GM21526 (cell line): ENCODE measurements at regions not wholly inside any gene's neighbourhood (a gene's known extent, or its start where the extent isn't known, plus 50 kb on each side); places are given as distances from the start of the nearest gene placed in this dataset.
"Not testable (repeated sequence)": the region's sequence is repeated elsewhere in the genome, so short reads cannot be mapped to it uniquely, and the experiment has no call there.

Experiments used
- ATAC-seq: cut with Tn5 transposase; IDR thresholded peaks from one replicate; pipeline ENCODE4 v1.9.1; 2021; ENCODE audit warnings: moderate library complexity; ENCODE audit not compliant: unreplicated experiment, low FRiP score

DNA sequence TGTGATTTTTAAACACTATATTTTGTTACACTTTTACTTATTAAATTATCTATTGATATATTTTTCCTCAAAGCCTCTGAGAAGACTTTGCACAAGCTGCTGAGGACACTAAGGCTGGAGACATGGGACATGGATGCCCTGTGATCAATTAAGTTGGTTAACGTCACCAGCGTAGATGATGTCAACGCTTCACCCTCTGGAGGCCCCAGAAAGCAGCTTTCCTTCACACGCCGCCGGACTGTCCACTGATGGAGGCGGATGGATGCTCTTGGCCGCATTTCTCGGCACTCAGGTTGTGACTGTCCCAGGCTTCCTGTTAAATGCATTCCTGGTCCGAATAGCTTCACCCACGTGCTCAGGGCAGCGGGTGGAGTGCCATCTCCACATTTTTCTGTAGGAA is 247.5 kb downstream of the VAPA start:
- ATAC-seq = no peak

DNA sequence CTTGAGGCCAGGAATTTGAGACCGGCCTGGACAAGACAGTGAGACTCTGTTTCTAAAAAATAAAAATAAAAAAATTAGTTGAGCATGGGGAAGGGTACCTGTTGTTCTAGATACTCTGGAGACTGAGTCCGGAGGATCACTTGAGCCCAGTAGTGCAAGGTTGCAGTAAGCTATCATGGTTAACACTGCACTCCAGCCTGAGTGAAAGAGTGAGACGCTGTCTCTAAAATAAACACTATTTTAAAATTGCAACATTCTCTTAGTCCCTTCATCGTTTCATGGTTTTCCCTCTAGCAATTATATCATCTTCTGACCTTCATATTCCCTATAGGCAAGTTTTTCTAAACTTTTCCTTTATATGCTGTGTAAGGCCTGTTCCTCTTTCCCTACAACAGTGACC is 248.5 kb downstream of the VAPA start:
- no peak for ATAC-seq

DNA sequence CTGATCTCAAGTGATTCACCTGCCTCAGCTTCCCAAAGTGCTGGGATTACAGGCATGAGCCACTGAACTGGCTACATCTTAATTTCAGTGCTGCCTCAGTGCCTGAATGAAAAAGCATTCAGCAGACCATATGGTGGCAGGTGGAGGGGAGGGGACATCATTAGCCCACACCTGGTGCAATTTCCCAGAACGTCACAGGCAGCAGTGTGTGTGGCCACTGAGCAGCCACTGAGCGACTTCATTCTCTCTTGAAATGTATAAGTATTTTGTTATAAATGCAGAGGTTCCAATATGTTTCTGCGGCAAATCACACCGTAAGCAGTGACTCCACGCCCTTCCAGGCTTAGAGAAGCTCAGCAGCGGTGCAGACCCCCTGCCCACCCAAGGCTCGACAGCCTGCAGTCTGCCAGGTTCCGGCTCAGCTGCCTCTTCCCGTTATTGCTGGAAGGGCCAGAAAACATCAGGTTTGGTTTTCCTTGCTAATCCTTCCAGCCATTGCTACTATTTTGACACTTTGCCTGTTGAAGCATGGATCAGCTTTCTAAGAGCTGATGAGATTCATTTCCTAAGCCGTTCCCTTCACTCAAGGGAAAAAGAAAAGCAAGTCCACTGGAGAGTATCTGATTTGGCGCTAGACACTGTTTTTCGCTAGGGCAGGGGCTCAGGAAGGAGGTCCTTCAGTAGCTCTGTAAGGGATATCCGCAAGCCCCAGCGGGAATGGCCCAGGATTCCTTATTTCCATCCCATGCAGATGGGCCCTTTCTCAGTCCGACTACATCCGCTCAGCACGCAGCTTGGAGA is 250.7 kb downstream of the VAPA start:
- ATAC-seq = no peak

GRCh38 chr18:10166164-10166807 is 252.5 kb downstream of the VAPA start:
- no peak for ATAC-seq

- no peak for ATAC-seq
Measured at GRCh38 chr18:10167759-10168158, 253.9 kb downstream of the VAPA start.

DNA sequence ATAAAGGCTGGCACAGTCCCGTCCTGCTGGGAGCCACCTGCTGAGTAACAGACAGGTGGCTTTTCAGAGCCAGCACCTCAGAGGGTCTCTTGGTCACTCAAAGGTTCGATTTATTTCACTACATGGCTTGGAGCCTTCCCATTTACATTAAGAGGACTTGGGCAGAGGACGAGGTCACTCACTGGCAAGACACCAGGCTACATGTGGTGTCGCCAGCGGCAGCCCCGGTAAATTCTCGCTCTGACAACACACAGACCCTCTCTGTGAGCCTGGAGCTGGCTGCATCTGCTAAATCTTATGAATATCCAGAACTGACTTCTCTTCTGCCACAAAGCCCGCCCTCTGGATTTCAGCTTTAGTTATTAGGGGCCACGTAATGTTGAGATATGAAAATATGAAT is 254.7 kb downstream of the VAPA start:
- ATAC-seq = no peak

DNA sequence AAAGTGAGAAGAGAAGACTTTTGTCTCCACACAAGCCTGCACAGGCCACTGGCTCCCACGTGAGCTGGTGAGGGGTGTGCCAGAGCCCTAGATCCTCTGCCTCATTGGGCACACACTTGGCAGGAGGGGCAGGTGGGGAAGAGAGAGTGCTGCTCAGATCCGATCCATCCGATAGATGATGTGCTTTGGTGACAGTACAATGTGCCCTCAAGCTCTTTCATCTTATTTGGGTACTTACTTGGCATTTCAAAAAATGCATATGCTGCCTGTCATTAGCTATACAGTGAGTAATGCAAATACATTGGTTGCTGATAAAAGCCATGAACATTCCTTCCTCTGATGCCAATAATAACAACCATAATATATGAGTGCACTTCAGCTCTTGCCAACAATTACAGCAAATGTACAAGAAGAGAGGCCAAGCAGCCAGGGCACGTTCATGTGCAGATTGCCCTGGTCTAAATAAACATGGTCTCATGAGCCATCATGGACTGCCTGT is 255.3 kb downstream of the VAPA start:
- ATAC-seq = no peak

- no peak for ATAC-seq
Measured at GRCh38 chr18:10169814-10170213, 256.0 kb downstream of the VAPA start.

DNA sequence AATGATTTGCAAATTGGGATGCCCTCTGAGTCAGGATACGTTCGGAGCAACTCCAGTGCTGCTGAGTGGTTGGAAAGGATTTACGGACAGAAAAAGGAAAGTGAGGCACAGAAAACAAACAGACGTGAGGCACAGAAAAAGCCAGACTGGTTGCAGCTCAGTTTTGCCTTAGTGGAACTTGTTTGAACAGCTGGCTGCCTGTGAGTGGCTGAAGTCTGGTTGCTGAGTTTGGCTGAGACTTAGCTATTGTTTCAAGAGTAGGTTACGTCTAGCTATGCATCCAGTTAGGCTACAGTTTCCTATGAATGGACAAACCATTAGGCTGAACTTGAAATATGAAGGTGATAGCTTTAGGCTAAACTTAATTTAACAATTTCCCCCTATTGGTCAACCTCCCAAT is 256.6 kb downstream of the VAPA start:
- no peak for ATAC-seq

DNA sequence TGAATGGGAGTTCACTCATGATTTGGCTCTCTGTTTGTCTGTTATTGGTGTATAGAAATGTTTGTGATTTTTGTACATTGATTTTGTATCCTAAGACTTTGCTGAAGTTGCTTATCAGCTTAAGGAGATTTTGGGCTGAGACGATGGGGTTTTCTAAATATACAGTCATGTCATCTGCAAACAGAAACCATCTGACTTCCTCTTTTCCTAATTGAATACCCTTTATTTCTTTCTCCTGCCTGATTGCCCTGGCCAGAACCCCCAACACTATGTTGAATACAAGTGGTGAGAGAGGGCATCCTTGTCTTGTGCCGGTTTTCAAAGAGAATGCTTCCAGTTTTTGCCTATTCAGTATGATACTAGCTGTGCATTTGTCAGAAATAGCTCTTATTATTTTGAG is 261.5 kb downstream of the VAPA start:
- not testable (repeated sequence) for ATAC-seq

GRCh38 chr18:10179326-10179725 is 265.5 kb downstream of the VAPA start:
- not testable (repeated sequence) for ATAC-seq

- no peak for ATAC-seq
Measured at GRCh38 chr18:10182009-10182624, 268.3 kb downstream of the VAPA start.

DNA sequence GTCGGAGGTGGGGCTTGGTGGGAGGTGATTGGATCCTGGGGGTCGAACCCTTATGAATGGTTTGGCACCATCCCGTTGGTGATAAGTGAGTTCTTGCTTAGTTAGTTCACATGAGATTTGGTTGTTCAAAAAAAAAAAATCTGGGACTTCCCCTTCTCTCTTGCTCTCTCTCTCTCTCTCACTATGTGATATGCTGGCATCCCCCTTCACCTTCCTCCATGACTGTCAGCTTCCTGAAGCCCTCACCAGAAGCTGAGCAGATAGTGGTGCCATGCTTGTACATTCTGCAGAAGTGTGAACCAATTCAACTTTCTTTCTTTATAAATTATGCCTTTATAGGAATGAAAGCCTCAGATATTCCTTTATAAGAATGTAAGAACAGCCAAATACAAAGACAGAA is 269.7 kb upstream of the APCDD1 start:
- no peak for ATAC-seq

DNA sequence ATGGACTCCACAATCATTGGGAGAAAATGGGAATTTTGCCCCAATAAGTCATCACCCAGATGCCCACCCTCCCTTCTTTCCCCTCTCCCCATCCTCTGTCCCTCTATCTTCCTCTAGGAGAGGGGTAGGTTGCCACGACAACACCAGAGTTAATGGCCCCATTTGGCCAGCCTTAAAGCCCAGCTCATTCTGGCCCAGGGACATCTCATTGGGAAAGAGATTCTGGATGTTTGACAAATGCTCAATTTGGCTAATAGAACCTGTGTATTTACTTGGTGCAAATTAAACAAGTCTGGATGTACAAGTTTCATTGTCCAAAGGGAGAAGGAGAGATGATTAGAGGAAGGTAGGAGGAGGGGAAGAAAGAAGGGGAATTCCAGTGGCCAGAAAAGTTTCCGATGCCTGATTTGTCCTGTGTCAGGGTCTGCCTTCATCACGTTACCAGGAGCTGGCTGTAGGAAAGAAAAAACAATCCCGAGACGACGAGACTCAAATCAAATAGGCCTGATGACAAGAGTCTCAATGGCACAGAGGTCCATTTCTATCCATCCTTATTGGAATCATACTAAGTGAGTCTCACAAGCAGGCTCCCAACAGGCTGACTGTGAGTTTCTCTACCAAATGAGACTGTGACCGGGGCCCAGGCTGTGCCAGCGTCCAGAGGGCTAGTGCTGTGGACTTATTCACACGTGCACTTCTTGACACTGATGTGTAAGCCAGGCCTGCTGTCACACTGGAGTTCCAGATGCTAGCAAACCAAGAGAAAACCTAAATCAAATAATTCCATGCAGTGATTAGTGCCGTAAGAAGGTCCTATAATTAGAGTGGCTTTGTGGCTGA is 265.2 kb upstream of the APCDD1 start:
- ATAC-seq = no peak

DNA sequence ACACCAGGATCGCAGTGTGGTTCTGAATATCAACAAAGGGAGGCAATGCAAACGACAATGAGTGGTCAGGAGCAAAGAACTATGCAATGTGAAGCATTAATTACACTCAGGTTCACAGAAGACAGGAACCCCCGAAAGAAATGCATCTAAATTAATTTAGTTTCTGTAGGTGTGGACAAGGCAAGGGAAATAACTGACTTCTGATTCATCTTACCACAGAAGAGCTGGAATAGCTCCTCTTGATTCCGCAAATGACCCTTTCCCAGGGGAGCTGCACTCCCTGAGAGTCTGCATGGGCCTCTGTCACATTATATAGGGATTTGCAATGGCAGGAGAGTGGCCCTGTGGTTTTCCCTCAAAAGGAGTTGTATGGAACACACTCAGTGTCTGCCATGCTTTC is 263.9 kb upstream of the APCDD1 start:
- no peak for ATAC-seq

- no peak for ATAC-seq
Measured at GRCh38 chr18:10193444-10193843, 261.0 kb upstream of the APCDD1 start.

DNA sequence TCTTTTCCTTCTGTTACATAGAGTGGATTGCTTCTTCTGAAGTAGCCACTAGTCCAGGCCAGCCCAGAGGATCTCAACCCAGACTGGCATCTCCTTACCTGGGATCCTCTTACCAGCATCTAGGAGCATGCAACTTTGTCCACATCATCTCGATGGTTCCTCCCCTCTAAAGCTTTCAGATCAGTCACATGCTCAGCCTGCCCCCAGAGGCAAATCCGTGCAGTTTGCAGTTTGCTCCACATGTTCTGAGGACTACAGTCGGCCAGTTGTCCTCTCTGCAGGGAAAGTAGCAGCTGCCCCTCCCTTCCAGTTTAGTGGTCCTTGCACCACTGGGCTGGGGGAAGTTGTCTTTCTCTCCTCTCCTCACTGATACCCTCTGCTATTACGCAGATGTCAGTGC is 259.8 kb upstream of the APCDD1 start:
- no peak for ATAC-seq

DNA sequence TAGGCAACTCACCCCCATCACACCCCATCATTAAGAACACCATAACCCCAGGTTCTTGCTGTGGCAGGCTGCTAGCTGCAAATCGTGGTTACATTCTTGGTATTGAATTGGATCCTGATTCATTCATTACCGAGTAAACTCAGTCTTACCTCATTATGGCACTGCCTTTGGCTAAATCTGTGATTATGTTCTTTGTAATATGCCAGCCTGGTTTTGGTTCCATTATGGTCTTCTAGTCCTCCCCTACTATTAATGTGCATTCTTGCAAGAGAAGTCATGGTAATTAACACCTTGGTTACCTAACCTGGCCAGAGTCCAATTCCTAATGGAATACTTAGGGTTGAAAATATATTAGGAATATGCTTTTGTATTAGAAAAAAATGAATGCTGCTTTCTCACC is 258.9 kb upstream of the APCDD1 start:
- no peak for ATAC-seq

GRCh38 chr18:10197097-10197496 is 257.3 kb upstream of the APCDD1 start:
- ATAC-seq = no peak

DNA sequence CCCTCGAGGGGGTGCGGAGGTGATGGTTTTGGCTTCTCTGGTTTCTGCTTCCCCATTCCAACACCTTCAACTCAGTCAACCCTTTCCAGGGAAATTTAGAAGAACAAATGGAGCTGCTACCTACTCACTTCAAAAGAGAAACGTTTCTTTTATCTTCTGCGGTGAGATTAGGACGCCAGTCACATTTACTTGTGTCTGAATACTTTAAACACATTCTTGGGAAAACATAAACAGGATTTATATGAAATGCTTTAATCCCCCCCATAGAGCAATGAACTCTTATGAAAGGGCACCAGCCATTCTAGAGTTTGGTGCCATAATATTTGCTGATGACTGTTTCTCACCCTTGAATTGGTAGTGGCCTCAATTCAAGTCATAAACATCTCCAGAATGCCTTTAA is 253.2 kb upstream of the APCDD1 start:
- no peak for ATAC-seq

- ATAC-seq = no peak
Measured at GRCh38 chr18:10201659-10202058, 252.8 kb upstream of the APCDD1 start.
